ENCODE measurements at regions not wholly inside any gene's neighbourhood (a gene's known extent, or its start where the extent isn't known, plus 50 kb on each side); places are given as distances from the start of the nearest gene placed in this dataset.

DNA sequence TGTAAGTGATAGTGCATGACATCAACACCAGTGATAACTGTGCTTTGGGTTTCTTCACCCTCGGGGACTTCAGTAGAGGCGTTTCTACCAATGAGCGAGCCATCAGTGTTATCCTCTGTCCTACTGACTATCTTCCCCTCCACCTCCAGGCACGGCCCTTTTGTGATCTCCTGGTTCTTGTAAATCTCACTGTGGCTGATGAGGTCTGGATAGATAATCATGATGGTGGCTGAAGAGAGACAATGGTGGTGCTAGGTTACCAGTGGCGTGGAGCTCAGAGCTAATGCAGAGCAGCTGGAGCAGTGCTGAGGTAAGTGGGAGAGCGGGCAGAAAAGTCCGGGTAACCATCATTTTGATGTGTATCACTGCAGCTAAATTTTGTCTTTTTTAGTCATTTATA, 816.6 kb downstream of the GLUD2 start:
- TF ChIP-seq, protein P1, sequence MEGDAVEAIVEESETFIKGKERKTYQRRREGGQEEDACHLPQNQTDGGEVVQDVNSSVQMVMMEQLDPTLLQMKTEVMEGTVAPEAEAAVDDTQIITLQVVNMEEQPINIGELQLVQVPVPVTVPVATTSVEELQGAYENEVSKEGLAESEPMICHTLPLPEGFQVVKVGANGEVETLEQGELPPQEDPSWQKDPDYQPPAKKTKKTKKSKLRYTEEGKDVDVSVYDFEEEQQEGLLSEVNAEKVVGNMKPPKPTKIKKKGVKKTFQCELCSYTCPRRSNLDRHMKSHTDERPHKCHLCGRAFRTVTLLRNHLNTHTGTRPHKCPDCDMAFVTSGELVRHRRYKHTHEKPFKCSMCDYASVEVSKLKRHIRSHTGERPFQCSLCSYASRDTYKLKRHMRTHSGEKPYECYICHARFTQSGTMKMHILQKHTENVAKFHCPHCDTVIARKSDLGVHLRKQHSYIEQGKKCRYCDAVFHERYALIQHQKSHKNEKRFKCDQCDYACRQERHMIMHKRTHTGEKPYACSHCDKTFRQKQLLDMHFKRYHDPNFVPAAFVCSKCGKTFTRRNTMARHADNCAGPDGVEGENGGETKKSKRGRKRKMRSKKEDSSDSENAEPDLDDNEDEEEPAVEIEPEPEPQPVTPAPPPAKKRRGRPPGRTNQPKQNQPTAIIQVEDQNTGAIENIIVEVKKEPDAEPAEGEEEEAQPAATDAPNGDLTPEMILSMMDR (IDR thresholded peaks at IDR 0.05; ENCODE audit: borderline replicate concordance, extremely low read depth, low read length, poor library complexity, severe bottlenecking), result no peak
- TF ChIP-seq EZH2 (IDR thresholded peaks at IDR 0.05; ENCODE audit: borderline replicate concordance, low read depth, low read length, severe bottlenecking), result no peak

Measured in DND-41 (cell line).